ENCODE measurements at regions not wholly inside any gene's neighbourhood (a gene's known extent, or its start where the extent isn't known, plus 50 kb on each side); places are given as distances from the start of the nearest gene placed in this dataset.

- dilution Hi-C loops (cut with MboI; ENCODE audit: extremely low pct_ligation_motif_present, low sequenced_read_pairs) (no loop called here), intact Hi-C loops (cut with micrococcal nuclease) (no loop called here)
- Histone ChIP-seq H3K4me2 (ENCODE audit: insufficient read depth, low read length) (no peak overlapping the region), H2AFZ (ENCODE audit: low read depth, low read length) (no peak overlapping the region), H3K27ac (ENCODE audit: insufficient read depth, low read depth, low read length) (no peak overlapping the region), H3K27me3 (ENCODE audit: control insufficient read depth in 2 of 2, insufficient read depth in 2 of 2, low read length in 2 of 2) (no peaks in the 10 kb centered on the region), H3K9me3 (replicated peaks; ENCODE audit: control insufficient read depth, insufficient read depth, low read length) (no peaks in the 10 kb centered on the region), H4K20me1 (replicated peaks; ENCODE audit: control insufficient read depth, extremely low read depth, insufficient read depth, low read length) (no peaks in the 10 kb centered on the region), H3K9ac (replicated peaks; ENCODE audit: extremely low read depth, insufficient read depth, low read length) (no peak overlapping the region), H3K4me3 (replicated peaks in 1 of 3; ENCODE audit: insufficient read depth in 1 of 3, low read depth in 1 of 3, low read length in 3 of 3) (no peak overlapping the region), H3K9me1 (replicated peaks; ENCODE audit: control insufficient read depth, extremely low read depth, insufficient read depth, low read length) (no peaks in the 10 kb centered on the region), H3K4me1 (ENCODE audit: control insufficient read depth, extremely low read depth, insufficient read depth, low read length) (no peaks in the 10 kb centered on the region), H3K36me3 (ENCODE audit: control insufficient read depth in 2 of 2, extremely low read depth in 1 of 2, insufficient read depth in 2 of 2, low read length in 2 of 2) (no peaks in the 10 kb centered on the region), H3K79me2 (ENCODE audit: control insufficient read depth, insufficient read depth, low read length) (no peaks in the 10 kb centered on the region)
- ChIA-PET CTCF (no interaction called here), POLR2A (no interaction called here)
- TF ChIP-seq FOS (IDR thresholded peaks at IDR 0.05; ENCODE audit: borderline replicate concordance, insufficient read depth, low read length) (no peak), CTCF (IDR thresholded peaks at IDR 0.05; ENCODE audit: extremely low read depth in 1 of 2, insufficient read depth in 1 of 2, low read depth in 1 of 2, low read length in 2 of 2) (no peak), JUN (IDR thresholded peaks at IDR 0.05; ENCODE audit: borderline replicate concordance, insufficient read depth, insufficient read length, low read depth) (no peak), EZH2 (IDR thresholded peaks at IDR 0.05; ENCODE audit: borderline replicate concordance, low read depth, low read length, severe bottlenecking) (no peak), MYC (IDR thresholded peaks at IDR 0.05; ENCODE audit: low read depth, low read length) (no peak), POLR2A (IDR thresholded peaks at IDR 0.05; ENCODE audit: low read depth, low read length) (no peak), GATA2 (IDR thresholded peaks at IDR 0.05; ENCODE audit: insufficient read depth, insufficient read length, low read depth, low read length) (no peak), MAX (IDR thresholded peaks at IDR 0.05; ENCODE audit: insufficient read depth, insufficient read length) (no peak), POLR2AphosphoS5 (IDR thresholded peaks at IDR 0.05; ENCODE audit: insufficient read depth, low read depth, low read length) (no peak)
- no peak for FAIRE-seq
- BruUV-seq (replicated peaks): no TSS peak
- no peak for DNase-seq (ENCODE audit: low read depth, low spot score)
These were observed 344.1 kb downstream of the PHF14 start for GRCh38 chr7:11317766-11318165.

Data from endothelial cell of umbilical vein (primary cell).